ENCODE measurements at regions not wholly inside any gene's neighbourhood (a gene's known extent, or its start where the extent isn't known, plus 50 kb on each side); places are given as distances from the start of the nearest gene placed in this dataset.
"Not testable (repeated sequence)": the region's sequence is repeated elsewhere in the genome, so short reads cannot be mapped to it uniquely, and the experiment has no call there.

- no peak for DNase-seq (ENCODE audit: low read depth)
These were observed 120.0 kb upstream of the EGFR start for GRCh38 chr7:54898659-54899340.

- no peak for DNase-seq (ENCODE audit: low read depth)
These were observed 117.0 kb upstream of the EGFR start for GRCh38 chr7:54901840-54902239.

GRCh38 chr7:54904130-54904529, 114.7 kb upstream of the EGFR start:
- no peak for DNase-seq (ENCODE audit: low read depth)

DNA sequence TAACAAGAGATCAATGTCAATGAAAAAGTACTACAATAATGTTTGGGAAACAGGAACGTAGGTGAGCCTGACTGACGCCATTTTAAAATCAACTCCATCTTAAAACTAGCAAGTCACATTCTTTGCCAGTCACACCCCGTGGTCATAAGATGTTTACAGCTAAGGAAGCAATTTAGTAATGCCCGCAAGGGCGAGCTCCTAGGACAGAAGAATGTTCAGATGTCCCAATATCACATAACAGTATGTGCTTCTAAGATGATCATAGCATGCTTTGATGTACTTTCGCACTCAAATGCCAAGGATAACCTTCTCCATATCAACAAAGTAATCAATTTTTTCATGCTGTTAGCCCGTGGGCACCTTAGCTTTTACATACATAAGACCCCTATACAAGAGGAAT, 113.8 kb upstream of the EGFR start:
- DNase-seq (ENCODE audit: low read depth), result no peak

GRCh38 chr7:54906963-54907362, 111.9 kb upstream of the EGFR start:
- no peak for DNase-seq (ENCODE audit: low read depth)

GRCh38 chr7:54907981-54908380, 110.8 kb upstream of the EGFR start:
- no peak for DNase-seq (ENCODE audit: low read depth)

GRCh38 chr7:54908760-54909438, 109.9 kb upstream of the EGFR start:
- no peak for DNase-seq (ENCODE audit: low read depth)

DNA sequence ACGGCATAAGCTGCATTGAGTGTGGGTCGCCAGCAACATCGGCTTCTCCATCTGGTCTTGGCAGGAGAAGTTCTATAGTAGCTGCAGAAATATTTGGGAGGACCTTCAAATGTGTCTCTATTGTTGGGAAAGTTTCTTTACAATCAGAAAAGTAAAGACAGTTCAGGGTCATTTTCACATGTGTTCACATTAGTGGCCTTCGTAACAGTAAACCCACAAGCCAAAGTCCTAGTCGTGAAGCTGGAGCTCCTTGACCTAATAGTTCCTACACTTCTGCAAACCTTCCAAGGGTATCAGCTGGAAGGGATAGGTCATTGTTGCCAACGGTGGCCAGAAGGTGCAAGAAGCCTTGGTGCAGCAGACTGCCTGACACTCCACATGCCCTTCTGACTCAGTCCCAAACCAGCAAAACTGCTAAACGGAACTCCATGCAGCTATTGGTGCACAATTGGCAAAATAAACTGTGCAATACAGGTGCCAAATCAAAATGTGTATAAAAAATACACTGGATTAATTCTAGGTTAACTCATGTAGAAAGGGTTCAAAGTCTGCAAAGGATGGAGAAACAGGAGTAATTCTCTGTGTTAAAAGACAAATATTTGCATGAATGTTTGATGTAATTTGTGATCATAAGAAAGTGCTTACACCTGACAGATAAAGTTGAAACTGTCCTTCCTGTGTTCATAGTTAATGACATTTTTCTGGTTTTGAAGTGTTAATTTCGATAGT, 102.8 kb upstream of the EGFR start:
- DNase-seq (ENCODE audit: low read depth), result no peak

DNA sequence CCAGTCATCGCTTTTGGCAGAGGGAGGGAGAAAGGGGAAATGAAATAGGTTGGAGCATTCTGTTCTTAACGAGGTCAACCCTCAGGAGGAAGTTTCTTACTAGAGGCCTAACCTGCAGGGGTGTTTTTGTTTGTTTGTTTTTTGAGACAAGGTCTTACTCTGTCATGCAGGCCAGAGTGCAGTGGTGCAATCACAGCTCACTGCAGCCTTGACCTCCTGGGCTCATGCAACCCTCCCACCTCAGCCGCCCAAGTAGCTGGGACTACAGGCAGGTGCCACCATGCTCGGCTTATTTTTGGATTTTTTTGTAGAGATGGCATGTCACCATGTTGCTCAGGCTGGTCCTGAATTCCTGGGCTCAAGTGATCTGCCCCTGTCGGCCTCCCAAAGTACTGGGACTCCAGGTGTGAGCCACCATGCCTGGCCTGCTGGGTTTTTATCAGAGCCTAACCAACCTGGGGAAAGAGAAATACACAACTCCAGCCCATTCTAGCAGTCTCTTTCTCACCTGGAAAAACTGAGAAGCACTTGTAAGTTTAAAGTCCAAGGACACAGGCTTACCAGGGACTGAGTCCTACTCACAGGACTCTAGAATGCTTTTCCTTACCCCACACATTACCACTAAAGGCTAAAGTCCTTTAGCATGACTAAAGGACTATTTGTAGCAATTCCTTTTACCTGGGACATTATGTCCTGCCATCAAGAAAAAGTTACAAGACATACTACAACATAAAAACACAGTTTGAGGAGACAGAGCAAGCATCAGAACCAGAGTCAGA, 101.0 kb upstream of the EGFR start:
- no peak for DNase-seq (ENCODE audit: low read depth)

GRCh38 chr7:54921116-54921515, 97.7 kb upstream of the EGFR start:
- no peak for DNase-seq (ENCODE audit: low read depth)

GRCh38 chr7:54931532-54931931, 87.3 kb upstream of the EGFR start:
- DNase-seq (ENCODE audit: low read depth), result no peak

DNA sequence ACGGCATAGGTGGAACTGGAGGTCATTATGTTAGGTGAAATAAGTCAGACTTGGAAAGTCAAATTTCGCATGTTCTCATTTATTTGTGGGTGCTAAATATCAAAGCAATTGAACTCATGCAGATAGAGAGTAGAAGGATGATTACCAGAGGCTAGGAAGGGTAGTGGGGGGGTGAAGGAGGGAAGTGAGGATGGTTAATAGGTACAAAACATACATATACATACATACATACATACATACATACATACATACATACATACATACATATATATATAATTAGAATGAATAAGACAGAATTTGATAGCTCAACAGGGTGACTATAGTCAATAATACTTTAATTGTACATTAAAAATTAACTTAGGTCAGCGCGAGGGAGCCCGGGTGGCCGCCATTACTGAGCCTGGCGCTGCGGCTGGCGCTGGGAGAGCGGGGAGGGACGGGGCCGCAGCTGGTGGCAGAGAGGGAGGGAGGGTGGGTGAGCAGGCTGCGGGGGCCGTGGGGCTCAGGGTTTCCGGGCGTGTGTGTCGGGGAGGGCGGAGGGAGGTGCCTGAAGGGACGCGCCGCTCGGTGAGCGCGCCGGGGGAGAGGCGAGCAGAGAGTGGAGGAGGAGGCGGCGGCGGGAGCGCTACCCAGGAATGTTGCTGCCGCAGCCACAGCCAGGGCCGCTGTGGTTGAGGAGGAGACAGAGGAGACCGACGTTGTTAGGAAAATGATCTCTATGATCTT, 85.8 kb upstream of the EGFR start:
- no peak for DNase-seq (ENCODE audit: low read depth)

DNA sequence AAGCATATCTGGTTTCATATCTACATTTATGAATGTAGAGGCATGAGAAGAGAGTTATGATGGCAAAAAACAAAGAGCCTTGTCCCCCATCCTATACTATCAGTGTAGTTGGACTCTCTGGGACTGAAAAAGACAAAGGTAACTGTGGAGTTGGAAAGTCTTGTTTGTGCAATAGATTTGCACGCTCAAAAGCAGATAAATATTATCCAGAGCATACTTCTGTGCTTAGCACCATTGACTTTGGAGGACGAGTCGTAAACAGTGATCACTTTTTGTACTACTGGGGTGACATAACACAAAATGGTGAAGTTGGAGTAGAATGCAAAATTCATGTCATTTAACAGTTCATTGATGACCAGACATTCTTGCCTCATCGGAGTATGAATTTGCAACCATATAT, 85.2 kb upstream of the EGFR start:
- DNase-seq (ENCODE audit: low read depth), result no peak

DNA sequence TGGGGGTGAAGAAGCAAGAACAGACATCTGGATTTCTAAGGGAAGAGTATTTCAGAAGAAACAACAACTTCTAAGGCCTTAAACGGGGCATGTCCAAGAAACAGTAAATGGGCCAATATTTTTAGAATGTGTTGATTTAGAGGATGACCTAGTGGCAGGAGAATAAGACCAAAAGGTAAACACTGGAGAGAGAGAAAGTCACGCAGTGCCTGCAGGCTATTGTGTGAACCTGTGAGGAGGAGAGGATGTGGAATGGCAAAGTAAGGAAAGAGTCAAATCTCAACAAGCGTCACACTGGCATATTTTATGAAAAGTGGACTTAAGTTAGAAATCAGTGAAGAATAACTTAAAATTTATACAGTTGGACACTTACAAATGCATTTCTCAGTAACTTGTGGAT, 78.1 kb upstream of the EGFR start:
- no peak for DNase-seq (ENCODE audit: low read depth)

GRCh38 chr7:54944179-54944578, 74.6 kb upstream of the EGFR start:
- DNase-seq (ENCODE audit: low read depth), result peak; percentile 42

- DNase-seq (ENCODE audit: low read depth), result no peak
These were observed 72.5 kb upstream of the EGFR start for GRCh38 chr7:54946271-54946670.

- no peak for DNase-seq (ENCODE audit: low read depth)
These were observed 72.1 kb upstream of the EGFR start for GRCh38 chr7:54946764-54947163.

DNA sequence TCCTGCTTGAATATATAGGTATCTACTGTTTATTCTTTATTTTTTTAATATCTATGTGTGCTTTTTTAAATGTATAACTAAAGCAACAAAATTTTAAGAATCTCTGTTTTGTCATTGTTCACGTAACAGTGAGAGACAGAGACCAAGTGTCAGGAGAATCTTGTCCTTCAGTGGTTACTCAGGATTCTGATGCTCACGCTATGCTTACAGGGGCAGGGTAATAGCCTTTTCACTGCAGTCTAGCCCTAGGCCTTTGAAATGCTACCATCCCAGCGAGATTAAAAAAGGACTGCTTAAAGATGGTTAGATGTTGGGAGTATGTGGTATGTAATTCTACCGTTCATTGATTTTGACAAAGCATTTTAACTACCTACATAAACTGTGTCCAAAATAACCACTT, 71.6 kb upstream of the EGFR start:
- no peak for DNase-seq (ENCODE audit: low read depth)

GRCh38 chr7:54949514-54949913, 69.3 kb upstream of the EGFR start:
- DNase-seq (ENCODE audit: low read depth), result not testable (repeated sequence)

- DNase-seq (ENCODE audit: low read depth), result no peak
These were observed 63.5 kb upstream of the EGFR start for GRCh38 chr7:54955296-54955695.

- DNase-seq (ENCODE audit: low read depth), result no peak
These were observed 63.0 kb upstream of the EGFR start for GRCh38 chr7:54955696-54956420.
